Chondrocyte (in vitro differentiated cells): ENCODE measurements at regions not wholly inside any gene's neighbourhood (a gene's known extent, or its start where the extent isn't known, plus 50 kb on each side); places are given as distances from the start of the nearest gene placed in this dataset.
A peak's percentile ranks its signal among the peaks of the same experiment; 100 is the strongest.

ENCODE experiments used
- DNase-seq: peaks from one replicate; pipeline ENCODE4 v3.0.0; 2021; ENCODE audit warnings: mixed read lengths, low spot score
- H3K27ac Mint-ChIP-seq: one replicate; pipeline ENCODE4 v1.8.0; 2021; ENCODE audit warnings: mild to moderate bottlenecking, moderate library complexity, mixed read lengths; ENCODE audit not compliant: unreplicated experiment
- H3K27me3 Mint-ChIP-seq: 2 replicates; pipeline ENCODE4 v1.8.0; 2021; ENCODE audit warnings: low read depth, mixed read lengths
- H3K36me3 Mint-ChIP-seq: 2 replicates; pipeline ENCODE4 v1.8.0; 2021; ENCODE audit warnings: low read depth, mixed read lengths
- H3K4me1 Mint-ChIP-seq: 2 replicates; pipeline ENCODE4 v1.8.0; 2021; ENCODE audit warnings: low read depth, mild to moderate bottlenecking, mixed read lengths
- H3K4me3 Mint-ChIP-seq: one replicate; pipeline ENCODE4 v1.8.0; 2021; ENCODE audit warnings: mild to moderate bottlenecking, moderate library complexity, mixed read lengths; ENCODE audit not compliant: unreplicated experiment
- H3K9me3 Mint-ChIP-seq: 2 replicates; pipeline ENCODE4 v1.8.0; 2021; ENCODE audit warnings: low read depth, mixed read lengths
- CTCF ChIP-seq: fragments of 200-600 bp; sonication (generic); IDR thresholded peaks from 2 replicates; pipeline ENCODE4 v1.5.0; 2021; ENCODE audit warnings: antibody characterized with exemption, mild to moderate bottlenecking, moderate library complexity

GRCh38 chr13:50693727-50694126 is 149.8 kb downstream of the DLEU7 start:
- Mint-ChIP-seq H3K4me1 (peaks cover 56% of the 10 kb centered on the region), H3K9me3 (no peaks in the 10 kb centered on the region), H3K27me3 (no peaks in the 10 kb centered on the region), H3K27ac (peak overlapping the region; percentile 83), H3K36me3 (no peaks in the 10 kb centered on the region), H3K4me3 (no peak overlapping the region)
- TF ChIP-seq CTCF, result no peak
- DNase-seq, result no peak

GRCh38 chr13:50697746-50698539 is 145.5 kb downstream of the DLEU7 start:
- no peak overlapping the region for H3K27ac Mint-ChIP-seq
- TF ChIP-seq CTCF, result no peak

GRCh38 chr13:50699874-50700663 is 143.4 kb downstream of the DLEU7 start:
- no peak for TF ChIP-seq CTCF
- peaks cover 36% of the 10 kb centered on the region for H3K4me1 Mint-ChIP-seq
- no peak overlapping the region for H3K4me3 Mint-ChIP-seq
- H3K9me3 Mint-ChIP-seq, result no peaks in the 10 kb centered on the region
- no peaks in the 10 kb centered on the region for H3K36me3 Mint-ChIP-seq
- peak overlapping the region; percentile 81 for H3K27ac Mint-ChIP-seq
- no peaks in the 10 kb centered on the region for H3K27me3 Mint-ChIP-seq
- no peak for DNase-seq

More at GRCh38 chr13:50697746-50698539, 145.5 kb downstream of the DLEU7 start:
- no peak overlapping the region for H3K4me3 Mint-ChIP-seq
- H3K27me3 Mint-ChIP-seq, result no peaks in the 10 kb centered on the region
- H3K4me1 Mint-ChIP-seq, result peaks cover 50% of the 10 kb centered on the region
- DNase-seq, result no peak
- H3K36me3 Mint-ChIP-seq, result no peaks in the 10 kb centered on the region
- H3K9me3 Mint-ChIP-seq, result no peaks in the 10 kb centered on the region

- Mint-ChIP-seq H3K4me1 (peaks cover 36% of the 10 kb centered on the region), H3K27me3 (no peaks in the 10 kb centered on the region), H3K9me3 (no peaks in the 10 kb centered on the region), H3K36me3 (no peaks in the 10 kb centered on the region), H3K4me3 (no peak overlapping the region), H3K27ac (no peak overlapping the region)
- no peak for TF ChIP-seq CTCF
- no peak for DNase-seq
These were observed 142.7 kb downstream of the DLEU7 start for GRCh38 chr13:50700664-50701305.

- H3K4me1 Mint-ChIP-seq, result peaks cover 34% of the 10 kb centered on the region
- TF ChIP-seq CTCF, result no peak
- no peak overlapping the region for H3K4me3 Mint-ChIP-seq
- no peaks in the 10 kb centered on the region for H3K27me3 Mint-ChIP-seq
- H3K36me3 Mint-ChIP-seq, result no peaks in the 10 kb centered on the region
- no peak overlapping the region for H3K27ac Mint-ChIP-seq
- DNase-seq, result no peak
- H3K9me3 Mint-ChIP-seq, result no peaks in the 10 kb centered on the region
These were observed 142.0 kb downstream of the DLEU7 start for GRCh38 chr13:50701469-50701868.
